Mucosa of descending colon (tissue), 3 donors: ENCODE measurements at regions not wholly inside any gene's neighbourhood (a gene's known extent, or its start where the extent isn't known, plus 50 kb on each side); places are given as distances from the start of the nearest gene placed in this dataset.

Source experiments
- ATAC-seq: fragments of 200-7000 bp; cut with Tn5 transposase; one replicate; pipeline ENCODE4 v1.9.1; 2020; ENCODE audit warnings: mild to moderate bottlenecking, moderate library complexity
- DNase-seq, 3 donors: peaks; one replicate each; pipeline ENCODE4 v3.0.0-alpha.2; 2020
- H3K36me3 ChIP-seq: fragments of 200-600 bp; one replicate; pipeline ENCODE4 v1.8.0; 2021; ENCODE audit warnings: low read depth, mild to moderate bottlenecking
- H3K4me1 ChIP-seq: fragments of 200-600 bp; one replicate; pipeline ENCODE4 v1.8.0; 2021; ENCODE audit warnings: low read depth, mild to moderate bottlenecking
- H3K4me3 ChIP-seq: fragments of 200-600 bp; one replicate; pipeline ENCODE4 v1.8.0; 2021; ENCODE audit warnings: mild to moderate bottlenecking
- H3K9me3 ChIP-seq: fragments of 200-600 bp; one replicate; pipeline ENCODE4 v1.8.0; 2021; ENCODE audit warnings: mild to moderate bottlenecking
- CTCF ChIP-seq: fragments of 200-600 bp; IDR thresholded peaks from one replicate; pipeline ENCODE4 v1.8.0; 2022; ENCODE audit warnings: antibody characterized with exemption, mild to moderate bottlenecking
- intact Hi-C, 2 donors: fragments of 100-400 bp; cut with DNase I in 1 of 2; cut with micrococcal nuclease in 1 of 2; formaldehyde crosslinking; loops; one replicate each; pipeline versions ENCODE4 v1.11.0 to v1.11.1; 2022; cut with DNase I, micrococcal nuclease
- donor health status: DM: no; HTN: no; CAD: no; lungs with moderate emphysema.
- donor health status: DM: no; HTN: no; CAD: no.
- donor health status: DM: no; HTN: yes; CAD: no.

DNA sequence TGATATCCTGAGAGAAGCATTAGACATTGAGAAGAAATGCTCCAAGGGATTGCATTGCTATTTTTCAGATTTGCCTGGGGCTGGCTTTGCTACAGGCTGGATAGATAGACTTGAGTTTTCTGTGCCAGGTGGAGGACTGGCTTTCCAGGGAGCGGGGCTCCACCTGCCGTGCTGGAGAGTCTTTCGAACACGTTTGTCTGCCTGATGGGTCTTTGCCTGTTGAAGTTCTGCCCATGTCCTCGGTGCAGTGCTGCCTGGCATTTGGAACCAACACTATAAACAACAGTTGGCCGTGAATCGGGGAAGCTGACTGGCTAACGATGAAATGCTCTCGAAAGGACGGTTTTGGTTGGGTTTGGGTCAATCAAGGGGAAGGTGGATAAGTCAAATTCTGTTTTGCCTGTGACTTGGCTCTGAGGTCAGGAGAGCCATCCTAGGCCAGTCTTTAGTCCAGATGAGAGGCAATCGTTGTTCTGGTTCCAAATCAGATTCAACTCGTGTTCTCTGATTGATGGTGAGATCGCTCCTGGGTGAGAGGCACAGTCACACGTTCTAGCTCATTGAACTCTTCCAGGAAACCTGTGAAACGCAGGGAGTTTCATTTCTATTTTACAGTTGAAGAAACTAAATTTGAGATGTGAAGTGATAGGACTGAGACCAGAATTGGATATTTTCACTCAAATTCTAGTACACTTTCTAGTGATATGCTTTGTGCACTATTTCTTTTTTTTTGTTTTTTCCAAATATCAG lies 599.0 kb downstream of the TYW1 start:
- Histone ChIP-seq H3K36me3 (no peaks in the 10 kb centered on the region), H3K9me3 (peaks cover under 1% of the 10 kb centered on the region), H3K4me1 (no peaks in the 10 kb centered on the region), H3K4me3 (no peak overlapping the region)
- TF ChIP-seq CTCF: no peak
- DNase-seq (no peak), ATAC-seq (no peak)
- intact Hi-C loops: no loop called here

GRCh38 chr7:67597161-67597560 lies 600.5 kb downstream of the TYW1 start:
- no peak for TF ChIP-seq CTCF
- Histone ChIP-seq H3K9me3 (no peaks in the 10 kb centered on the region), H3K4me3 (no peak overlapping the region), H3K36me3 (no peaks in the 10 kb centered on the region), H3K4me1 (no peaks in the 10 kb centered on the region)
- DNase-seq (no peak), ATAC-seq (no peak)
- intact Hi-C loops: no loop called here

GRCh38 chr7:67598469-67598868 lies 601.8 kb downstream of the TYW1 start:
- intact Hi-C loops: no loop called here
- no peak for DNase-seq
- no peaks in the 10 kb centered on the region for H3K4me1 ChIP-seq
- no peak for ATAC-seq
- no peak overlapping the region for H3K4me3 ChIP-seq
- no peak for TF ChIP-seq CTCF
- no peaks in the 10 kb centered on the region for H3K36me3 ChIP-seq
- H3K9me3 ChIP-seq: no peaks in the 10 kb centered on the region

GRCh38 chr7:67599331-67600062 lies 602.9 kb downstream of the TYW1 start:
- intact Hi-C loops: no loop called here

DNA sequence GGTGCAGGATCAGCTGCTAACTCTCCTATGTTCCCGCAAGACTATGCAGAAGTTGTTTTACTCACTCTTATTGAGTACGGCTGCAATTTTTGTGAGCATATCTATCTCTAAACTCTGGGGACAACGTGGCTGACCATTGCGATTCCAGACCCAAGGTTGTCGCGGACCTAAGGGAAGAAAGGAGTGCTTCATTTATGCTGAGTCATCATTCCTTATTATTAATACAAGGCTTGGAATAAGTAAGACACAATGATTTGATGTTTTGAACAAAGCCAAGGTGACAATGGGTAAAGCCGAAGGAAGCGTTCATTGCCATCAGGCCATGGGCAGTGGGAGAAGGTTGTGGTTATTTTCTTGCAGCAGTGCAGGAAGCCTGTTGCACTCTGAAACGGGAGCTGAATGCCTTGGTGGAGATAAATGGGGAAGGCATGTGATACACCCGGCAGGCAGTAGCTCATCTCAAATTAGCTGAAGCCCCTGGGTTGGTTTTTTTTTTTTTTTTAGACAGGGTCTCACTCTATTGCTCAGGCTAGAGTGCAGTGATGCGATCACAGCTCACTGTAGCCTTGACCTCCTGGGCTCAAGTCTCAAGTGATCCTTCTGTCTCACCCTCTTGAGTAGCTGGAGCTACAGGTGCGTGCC lies 605.7 kb downstream of the TYW1 start:
- H3K9me3 ChIP-seq: peaks cover 18% of the 10 kb centered on the region
- H3K4me1 ChIP-seq: no peaks in the 10 kb centered on the region
- H3K4me3 ChIP-seq: no peak overlapping the region
- DNase-seq: no peak
- H3K36me3 ChIP-seq: no peaks in the 10 kb centered on the region
- no peak for ATAC-seq
- no peak for TF ChIP-seq CTCF
- intact Hi-C loops: no loop called here

More at GRCh38 chr7:67599331-67600062, 602.9 kb downstream of the TYW1 start:
- Histone ChIP-seq H3K4me1 (no peaks in the 10 kb centered on the region), H3K36me3 (no peaks in the 10 kb centered on the region), H3K9me3 (peaks cover 6% of the 10 kb centered on the region), H3K4me3 (no peak overlapping the region)
- no peak for TF ChIP-seq CTCF
- ATAC-seq (no peak), DNase-seq (no peak)
